Heart right ventricle (tissue), 16 donors: ENCODE measurements at regions not wholly inside any gene's neighbourhood (a gene's known extent, or its start where the extent isn't known, plus 50 kb on each side); places are given as distances from the start of the nearest gene placed in this dataset.

Source experiments
- ATAC-seq, 8 donors: fragments of 200-7000 bp; cut with Tn5 transposase; one replicate each; pipeline ENCODE4 v1.9.1; 2020; ENCODE audit warnings: mild to moderate bottlenecking in 8 of 8, moderate library complexity in 8 of 8, moderate number of reproducible peaks in 1 of 8
- DNase-seq, 2 donors: peaks; one replicate each; pipeline ENCODE4 v3.0.0-alpha.2; 2020
- H3K27ac ChIP-seq, 10 donors: fragments of 200-600 bp; sonication (generic) in 2 of 10; one replicate each; pipeline versions ENCODE4 v1.5.0 to v1.8.0; 2020 to 2022; ENCODE audit warnings: mild to moderate bottlenecking in 3 of 10
- H3K27me3 ChIP-seq, 7 donors: fragments of 200-600 bp; one replicate each; pipeline ENCODE4 v1.8.0; 2021 to 2022; ENCODE audit warnings: mild to moderate bottlenecking in 2 of 7
- H3K36me3 ChIP-seq, 9 donors: fragments of 200-600 bp; sonication (generic) in 1 of 9; one replicate each; pipeline versions ENCODE4 v1.5.0 to v1.8.0; 2020 to 2022; ENCODE audit warnings: mild to moderate bottlenecking in 2 of 9
- H3K4me1 ChIP-seq, 9 donors: fragments of 200-600 bp; sonication (generic) in 1 of 9; one replicate each; pipeline versions ENCODE4 v1.5.0 to v1.8.0; 2020 to 2022; ENCODE audit warnings: mild to moderate bottlenecking in 4 of 9
- H3K4me3 ChIP-seq, 10 donors: fragments of 200-600 bp; sonication (generic) in 2 of 10; one replicate each; pipeline versions ENCODE4 v1.5.0 to v1.8.0; 2020 to 2022; ENCODE audit warnings: mild to moderate bottlenecking in 7 of 10, moderate library complexity in 2 of 10
- H3K9me3 ChIP-seq, 11 donors: fragments of 200-600 bp in 10 of 11; sonication (generic) in 2 of 11; one replicate each; pipeline versions ENCODE4 v1.5.0 to v1.8.0; 2013 to 2022; ENCODE audit warnings: mild to moderate bottlenecking in 2 of 11, control low read depth in 1 of 11, moderate library complexity in 1 of 11
- CTCF ChIP-seq, 9 donors: fragments of 200-600 bp; sonication (generic) in 2 of 9; IDR thresholded peaks; one replicate each; pipeline versions ENCODE4 v1.5.0 to v1.8.0; 2021 to 2022; ENCODE audit warnings: antibody characterized with exemption in 9 of 9, mild to moderate bottlenecking in 5 of 9, moderate library complexity in 1 of 9
- WGBS, 2 donors: extraction: QIAGEN DNeasy Blood & Tissue Kit; methylation state at CpG; one replicate each; pipeline ENCODE4 v1.1.7; 2013; ENCODE audit warnings: inconsistent platforms in 1 of 2; 5-methylcytosine and 5-hydroxymethylcytosine counted together
- intact Hi-C, 10 donors: fragments of 100-400 bp; cut with DNase I; formaldehyde crosslinking; loops; one replicate each; pipeline versions ENCODE4 v1.11.1 to v1.14.2; 2022
- donor health status: Arrhythmogenic right ventricular cardiomyopathy.
- donor health status: ischemic (EF 13 %, LVEDD 7.1; RV severe dilation, severe dysfunction).
- donor health status: healthy with polysubstance abuse.
- donor health status: DM: no; HTN: yes; CAD: no.
- donor health status: DM: no; HTN: no; CAD: no.
- donor health status: ischemic (EF 25% LVEDD 6.9; RV normal size, moderate dysfunction).
- donor health status: ischemic (EF 25% LVEDD 5.7; RV mildly dilated, moderate dysfunction).
- donor health status: healthy.
- donor health status: DM: yes; HTN: yes; CAD: no.
- donor health status: Ischemic cardiomyopathy.
- donor health status: ischemic (EF 35%, LVEDD 5.7; RV mildly dilated, moderate dysfunction).
- donor health status: nonischemic (EF 11% LVEDD 7.7; RV severe dilation, severe dysfunction).
- donor health status: DM: yes; HTN: yes; CAD: no.
- donor health status: PGD.
- donor health status: ischemic (EF 29% LVEDD 5.4; RV normal size, mild dysfunction).
- donor health status: nonischemic (EF 23%, LVEDD 6.1; RV moderate dilation, normal function).

- intact Hi-C loops = no loop called here
- 67 to 79% methylated on average over 4 of the region's 4 CpGs for WGBS, 2 donors
- TF ChIP-seq CTCF (IDR thresholded peaks at IDR 0.05) = no peak
Observed at GRCh38 chr5:163613150-163613442, 107.7 kb downstream of the MAT2B start.

GRCh38 chr5:163614787-163615186, 109.4 kb downstream of the MAT2B start:
- WGBS, 2 donors = 55 to 64% methylated on average over 3 of the region's 3 CpGs
- DNase-seq (no peak), ATAC-seq (no peak)
- Histone ChIP-seq H3K27me3 (peaks cover 0 to 4% (median 0%) of the 10 kb centered on the region in 7 donors), H3K27ac (no peak overlapping the region), H3K9me3 (no peaks in the 10 kb centered on the region), H3K36me3 (no peaks in the 10 kb centered on the region), H3K4me1 (no peaks in the 10 kb centered on the region), H3K4me3 (no peak overlapping the region)
- TF ChIP-seq CTCF (IDR thresholded peaks at IDR 0.05) = no peak
- intact Hi-C loops = no loop called here

More at GRCh38 chr5:163613150-163613442, 107.7 kb downstream of the MAT2B start:
- DNase-seq (no peak), ATAC-seq (no peak)
- Histone ChIP-seq H3K4me1 (no peaks in the 10 kb centered on the region), H3K36me3 (no peaks in the 10 kb centered on the region), H3K27me3 (peaks cover 0 to 4% (median 0%) of the 10 kb centered on the region in 7 donors), H3K9me3 (no peaks in the 10 kb centered on the region), H3K4me3 (no peak overlapping the region), H3K27ac (no peak overlapping the region)

GRCh38 chr5:163619273-163619934, 114.0 kb downstream of the MAT2B start:
- Histone ChIP-seq H3K36me3 (no peaks in the 10 kb centered on the region), H3K4me3 (no peak overlapping the region), H3K27ac (no peak overlapping the region), H3K4me1 (no peaks in the 10 kb centered on the region), H3K27me3 (peaks cover 0 to 4% (median 0%) of the 10 kb centered on the region in 7 donors), H3K9me3 (peaks cover 0 to 3% (median 0%) of the 10 kb centered on the region in 11 donors)
- ATAC-seq (no peak), DNase-seq (no peak)
- TF ChIP-seq CTCF (IDR thresholded peaks at IDR 0.05) = no peak
- intact Hi-C loops = no loop called here
- WGBS, 2 donors = 78 to 80% methylated on average over 3 of the region's 3 CpGs

GRCh38 chr5:163619951-163620350, 114.5 kb downstream of the MAT2B start:
- H3K27ac ChIP-seq = no peak overlapping the region
- peaks cover 0 to 4% (median 0%) of the 10 kb centered on the region in 7 donors for H3K27me3 ChIP-seq
- ATAC-seq (no peak), DNase-seq (no peak)
- no peak for TF ChIP-seq CTCF (IDR thresholded peaks at IDR 0.05)
- H3K36me3 ChIP-seq = no peaks in the 10 kb centered on the region
- H3K4me1 ChIP-seq = no peaks in the 10 kb centered on the region
- H3K9me3 ChIP-seq = peaks cover 0 to 3% (median 0%) of the 10 kb centered on the region in 11 donors
- intact Hi-C loops = loop anchor here in 1 of 10 donors (10.0 kb wide), 1 partner anchor 1385 kb away; no protein-coding TSS in a partner anchor
- WGBS, 2 donors = 45 to 51% methylated on average over 5 of the region's 5 CpGs
- H3K4me3 ChIP-seq = no peak overlapping the region
